ENCODE measurements at regions not wholly inside any gene's neighbourhood (a gene's known extent, or its start where the extent isn't known, plus 50 kb on each side); places are given as distances from the start of the nearest gene placed in this dataset.
A peak's percentile ranks its signal among the peaks of the same experiment; 100 is the strongest.

GRCh38 chr6:95410168-95410567, 167.2 kb upstream of the MANEA start:
- Mint-ChIP-seq H3K27ac (no peak overlapping the region), H3K9me3 (no peaks in the 10 kb centered on the region), H3K4me3 (no peak overlapping the region), H3K4me1 (ENCODE audit: unreplicated experiment) (no peaks in the 10 kb centered on the region), H3K27me3 (no peaks in the 10 kb centered on the region), H3K36me3 (no peaks in the 10 kb centered on the region)
- DNase-seq (ENCODE audit: extremely low spot score, unreplicated experiment) = no peak
- TF ChIP-seq, protein P1, sequence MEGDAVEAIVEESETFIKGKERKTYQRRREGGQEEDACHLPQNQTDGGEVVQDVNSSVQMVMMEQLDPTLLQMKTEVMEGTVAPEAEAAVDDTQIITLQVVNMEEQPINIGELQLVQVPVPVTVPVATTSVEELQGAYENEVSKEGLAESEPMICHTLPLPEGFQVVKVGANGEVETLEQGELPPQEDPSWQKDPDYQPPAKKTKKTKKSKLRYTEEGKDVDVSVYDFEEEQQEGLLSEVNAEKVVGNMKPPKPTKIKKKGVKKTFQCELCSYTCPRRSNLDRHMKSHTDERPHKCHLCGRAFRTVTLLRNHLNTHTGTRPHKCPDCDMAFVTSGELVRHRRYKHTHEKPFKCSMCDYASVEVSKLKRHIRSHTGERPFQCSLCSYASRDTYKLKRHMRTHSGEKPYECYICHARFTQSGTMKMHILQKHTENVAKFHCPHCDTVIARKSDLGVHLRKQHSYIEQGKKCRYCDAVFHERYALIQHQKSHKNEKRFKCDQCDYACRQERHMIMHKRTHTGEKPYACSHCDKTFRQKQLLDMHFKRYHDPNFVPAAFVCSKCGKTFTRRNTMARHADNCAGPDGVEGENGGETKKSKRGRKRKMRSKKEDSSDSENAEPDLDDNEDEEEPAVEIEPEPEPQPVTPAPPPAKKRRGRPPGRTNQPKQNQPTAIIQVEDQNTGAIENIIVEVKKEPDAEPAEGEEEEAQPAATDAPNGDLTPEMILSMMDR (conservative IDR thresholded peaks at IDR 0.05) = no peak

- TF ChIP-seq, protein P1 (conservative IDR thresholded peaks at IDR 0.05) = peak; percentile 33
- DNase-seq (ENCODE audit: extremely low spot score, unreplicated experiment) = no peak
- no peaks in the 10 kb centered on the region for H3K4me1 Mint-ChIP-seq (ENCODE audit: unreplicated experiment)
- H3K27ac Mint-ChIP-seq = no peak overlapping the region
- H3K4me3 Mint-ChIP-seq = no peak overlapping the region
- no peaks in the 10 kb centered on the region for H3K27me3 Mint-ChIP-seq
- H3K36me3 Mint-ChIP-seq = no peaks in the 10 kb centered on the region
- H3K9me3 Mint-ChIP-seq = no peaks in the 10 kb centered on the region
These were observed 163.5 kb upstream of the MANEA start for GRCh38 chr6:95413789-95414188.

DNA sequence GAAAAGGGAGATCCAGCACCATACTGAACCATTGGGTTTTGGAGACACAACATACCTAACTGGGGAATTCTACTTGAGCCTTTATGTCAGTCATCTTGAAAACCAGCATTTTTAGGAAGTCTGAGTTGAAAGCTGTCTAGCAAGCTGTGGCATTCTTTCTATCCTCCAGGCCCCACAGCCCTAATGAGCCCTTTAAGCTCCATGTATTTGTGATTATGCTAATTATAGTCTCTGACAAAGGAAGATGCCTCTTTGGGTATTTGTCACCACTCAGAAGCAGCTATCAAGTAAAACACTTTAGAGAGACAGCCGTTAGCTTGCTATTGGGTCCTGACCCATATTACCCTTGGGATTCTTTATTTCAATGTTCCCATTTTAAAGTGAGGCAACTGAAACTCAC, 159.5 kb upstream of the MANEA start:
- Mint-ChIP-seq H3K27me3 (no peaks in the 10 kb centered on the region), H3K4me3 (no peak overlapping the region), H3K4me1 (ENCODE audit: unreplicated experiment) (no peaks in the 10 kb centered on the region), H3K27ac (no peak overlapping the region), H3K9me3 (no peaks in the 10 kb centered on the region), H3K36me3 (no peaks in the 10 kb centered on the region)
- no peak for DNase-seq (ENCODE audit: extremely low spot score, unreplicated experiment)
- TF ChIP-seq, protein P1 (conservative IDR thresholded peaks at IDR 0.05) = no peak

- no peak overlapping the region for H3K4me3 Mint-ChIP-seq
- TF ChIP-seq, protein P1 (conservative IDR thresholded peaks at IDR 0.05) = no peak
- no peaks in the 10 kb centered on the region for H3K27me3 Mint-ChIP-seq
- no peaks in the 10 kb centered on the region for H3K9me3 Mint-ChIP-seq
- no peaks in the 10 kb centered on the region for H3K36me3 Mint-ChIP-seq
- H3K27ac Mint-ChIP-seq = no peak overlapping the region
- H3K4me1 Mint-ChIP-seq (ENCODE audit: unreplicated experiment) = no peaks in the 10 kb centered on the region
- DNase-seq (ENCODE audit: extremely low spot score, unreplicated experiment) = no peak
These were observed 156.5 kb upstream of the MANEA start for GRCh38 chr6:95420792-95421191.

- Mint-ChIP-seq H3K36me3 (no peaks in the 10 kb centered on the region), H3K4me3 (no peak overlapping the region), H3K9me3 (no peaks in the 10 kb centered on the region), H3K27ac (no peak overlapping the region), H3K4me1 (ENCODE audit: unreplicated experiment) (no peaks in the 10 kb centered on the region), H3K27me3 (no peaks in the 10 kb centered on the region)
- TF ChIP-seq, protein P1 (conservative IDR thresholded peaks at IDR 0.05) = no peak
- no peak for DNase-seq (ENCODE audit: extremely low spot score, unreplicated experiment)
These were observed 154.0 kb upstream of the MANEA start for GRCh38 chr6:95423331-95423730.

GRCh38 chr6:95431637-95432228, 145.6 kb upstream of the MANEA start:
- no peak overlapping the region for H3K27ac Mint-ChIP-seq
- TF ChIP-seq, protein P1 (conservative IDR thresholded peaks at IDR 0.05) = peak; percentile 94

More at GRCh38 chr6:95431637-95432228, 145.6 kb upstream of the MANEA start:
- no peak overlapping the region for H3K4me3 Mint-ChIP-seq
- H3K36me3 Mint-ChIP-seq = no peaks in the 10 kb centered on the region
- H3K27me3 Mint-ChIP-seq = no peaks in the 10 kb centered on the region
- H3K9me3 Mint-ChIP-seq = no peaks in the 10 kb centered on the region
- no peak for DNase-seq (ENCODE audit: extremely low spot score, unreplicated experiment)
- H3K4me1 Mint-ChIP-seq (ENCODE audit: unreplicated experiment) = no peaks in the 10 kb centered on the region

All from type B pancreatic cell (in vitro differentiated cells).